ES-I3 (cell line): ENCODE measurements at regions not wholly inside any gene's neighbourhood (a gene's known extent, or its start where the extent isn't known, plus 50 kb on each side); places are given as distances from the start of the nearest gene placed in this dataset.
"Not testable (repeated sequence)": the region's sequence is repeated elsewhere in the genome, so short reads cannot be mapped to it uniquely, and the experiment has no call there.

Source experiments
- H3K36me3 ChIP-seq: 2 replicates; pipeline ENCODE4 v1.6.1; 2013; ENCODE audit warnings: mild to moderate bottlenecking, low read length, control low read depth, moderate library complexity; ENCODE audit not compliant: insufficient read depth
- H3K4me1 ChIP-seq: 2 replicates; pipeline ENCODE4 v1.6.1; 2013; ENCODE audit warnings: mild to moderate bottlenecking, control low read depth, low read length; ENCODE audit not compliant: insufficient read depth
- H3K9ac ChIP-seq: 2 replicates; pipeline ENCODE4 v1.6.1; 2013; ENCODE audit warnings: low read depth, mild to moderate bottlenecking, low read length, moderate library complexity
- H3K9me3 ChIP-seq: 2 replicates; pipeline ENCODE4 v1.6.1; 2013; ENCODE audit warnings: mild to moderate bottlenecking, low read length, moderate library complexity; ENCODE audit not compliant: control insufficient read depth, insufficient read depth

- peaks cover 7% of the 10 kb centered on the region for H3K9me3 ChIP-seq
- no peak overlapping the region for H3K9ac ChIP-seq
- H3K36me3 ChIP-seq, result no peaks in the 10 kb centered on the region
- peaks cover 4% of the 10 kb centered on the region for H3K4me1 ChIP-seq
Observed at GRCh38 chr3:69485489-69485888, 99.6 kb upstream of the FRMD4B start.

- H3K4me1 ChIP-seq, result no peaks in the 10 kb centered on the region
- H3K36me3 ChIP-seq, result no peaks in the 10 kb centered on the region
- no peak overlapping the region for H3K9ac ChIP-seq
- H3K9me3 ChIP-seq, result peaks cover 7% of the 10 kb centered on the region
Observed at GRCh38 chr3:69484507-69485393, 98.9 kb upstream of the FRMD4B start.

- H3K9ac ChIP-seq, result no peak overlapping the region
- H3K4me1 ChIP-seq, result no peaks in the 10 kb centered on the region
- no peaks in the 10 kb centered on the region for H3K36me3 ChIP-seq
- peaks cover 7% of the 10 kb centered on the region for H3K9me3 ChIP-seq
Observed at GRCh38 chr3:69483449-69483848, 97.6 kb upstream of the FRMD4B start.

GRCh38 chr3:69480986-69481385, 95.1 kb upstream of the FRMD4B start:
- not testable (repeated sequence) for H3K9ac ChIP-seq, H3K9me3 ChIP-seq, H3K36me3 ChIP-seq, H3K4me1 ChIP-seq

GRCh38 chr3:69474186-69474585, 88.3 kb upstream of the FRMD4B start:
- Histone ChIP-seq H3K9me3 (no peaks in the 10 kb centered on the region), H3K9ac (no peak overlapping the region), H3K36me3 (no peaks in the 10 kb centered on the region), H3K4me1 (no peaks in the 10 kb centered on the region)

GRCh38 chr3:69472093-69472492, 86.2 kb upstream of the FRMD4B start:
- no peaks in the 10 kb centered on the region for H3K36me3 ChIP-seq
- H3K9me3 ChIP-seq, result no peaks in the 10 kb centered on the region
- H3K9ac ChIP-seq, result no peak overlapping the region
- no peaks in the 10 kb centered on the region for H3K4me1 ChIP-seq

- H3K4me1 ChIP-seq, result peaks cover 5% of the 10 kb centered on the region; the same call in 1 of the 2 replicates
- H3K36me3 ChIP-seq, result no peaks in the 10 kb centered on the region
- no peak overlapping the region for H3K9ac ChIP-seq
Observed at GRCh38 chr3:69463531-69463930, 77.6 kb upstream of the FRMD4B start.

GRCh38 chr3:69462826-69463100, 76.9 kb upstream of the FRMD4B start:
- Histone ChIP-seq H3K4me1 (peaks cover 5% of the 10 kb centered on the region; the same call in 1 of the 2 replicates), H3K36me3 (no peaks in the 10 kb centered on the region), H3K9me3 (no peaks in the 10 kb centered on the region), H3K9ac (no peak overlapping the region)

More at GRCh38 chr3:69463531-69463930, 77.6 kb upstream of the FRMD4B start:
- H3K9me3 ChIP-seq, result no peaks in the 10 kb centered on the region

- peaks cover 5% of the 10 kb centered on the region; the same call in 1 of the 2 replicates for H3K4me1 ChIP-seq
- no peaks in the 10 kb centered on the region for H3K36me3 ChIP-seq
- no peak overlapping the region for H3K9ac ChIP-seq
- H3K9me3 ChIP-seq, result no peaks in the 10 kb centered on the region
Observed at GRCh38 chr3:69462022-69462825, 76.3 kb upstream of the FRMD4B start.

- H3K9me3 ChIP-seq, result no peaks in the 10 kb centered on the region
- H3K4me1 ChIP-seq, result peaks cover 5% of the 10 kb centered on the region; the same call in 1 of the 2 replicates
- no peaks in the 10 kb centered on the region for H3K36me3 ChIP-seq
- H3K9ac ChIP-seq, result no peak overlapping the region
Observed at GRCh38 chr3:69460034-69460433, 74.1 kb upstream of the FRMD4B start.

GRCh38 chr3:69458803-69459365, 73.0 kb upstream of the FRMD4B start:
- Histone ChIP-seq H3K9ac (no peak overlapping the region), H3K9me3 (no peaks in the 10 kb centered on the region), H3K4me1 (peaks cover 5% of the 10 kb centered on the region; the same call in 1 of the 2 replicates), H3K36me3 (no peaks in the 10 kb centered on the region)

GRCh38 chr3:69456631-69457030, 70.7 kb upstream of the FRMD4B start:
- Histone ChIP-seq H3K9ac (no peak overlapping the region), H3K36me3 (no peaks in the 10 kb centered on the region), H3K4me1 (peaks cover 5% of the 10 kb centered on the region; the same call in 1 of the 2 replicates), H3K9me3 (no peaks in the 10 kb centered on the region)

GRCh38 chr3:69454204-69454787, 68.4 kb upstream of the FRMD4B start:
- Histone ChIP-seq H3K9ac (no peak overlapping the region), H3K9me3 (no peaks in the 10 kb centered on the region), H3K4me1 (peaks cover 5% of the 10 kb centered on the region; the same call in 1 of the 2 replicates), H3K36me3 (no peaks in the 10 kb centered on the region)

- no peaks in the 10 kb centered on the region for H3K9me3 ChIP-seq
- H3K9ac ChIP-seq, result no peak overlapping the region
- H3K4me1 ChIP-seq, result no peaks in the 10 kb centered on the region
- no peaks in the 10 kb centered on the region for H3K36me3 ChIP-seq
Observed at GRCh38 chr3:69452295-69452694, 66.4 kb upstream of the FRMD4B start.
